Ovary (tissue), 7 donors: ENCODE measurements at regions not wholly inside any gene's neighbourhood (a gene's known extent, or its start where the extent isn't known, plus 50 kb on each side); places are given as distances from the start of the nearest gene placed in this dataset.
"Not testable (repeated sequence)": the region's sequence is repeated elsewhere in the genome, so short reads cannot be mapped to it uniquely, and the experiment has no call there.

Experiments
- DNase-seq, 5 donors: peaks; one replicate each; pipeline ENCODE4 v3.0.0-alpha.2; 2019 to 2020
- H3K27ac ChIP-seq, 2 donors: fragments of 200-600 bp; one replicate each; pipeline versions ENCODE4 v1.5.1 to v1.8.0; 2019 to 2022
- H3K27me3 ChIP-seq: fragments of 200-600 bp; one replicate; pipeline ENCODE4 v1.8.0; 2022
- H3K36me3 ChIP-seq: fragments of 200-600 bp; sonication (generic); one replicate; pipeline ENCODE4 v1.5.1; 2019
- H3K4me1 ChIP-seq: one replicate; pipeline ENCODE4 v1.8.1; 2013; ENCODE audit warnings: mild to moderate bottlenecking, moderate library complexity; ENCODE audit not compliant: insufficient read depth
- H3K4me3 ChIP-seq: fragments of 200-600 bp; sonication (generic); one replicate; pipeline ENCODE4 v1.5.1; 2017
- H3K9me3 ChIP-seq, 2 donors: fragments of 200-600 bp in 1 of 2; sonication (generic) in 1 of 2; one replicate each; pipeline versions ENCODE4 v1.5.1 to v1.8.1; 2013 to 2019; ENCODE audit warnings: mild to moderate bottlenecking in 1 of 2, moderate library complexity in 1 of 2
- CTCF ChIP-seq, 3 donors: fragments of 450-650 bp in 2 of 3; fragments of 200-600 bp in 1 of 3; IDR thresholded peaks; one replicate each; pipeline versions ENCODE4 v1.5.1 to v1.8.0; 2016 to 2022; ENCODE audit warnings: antibody characterized with exemption in 3 of 3, mild to moderate bottlenecking in 1 of 3
- EP300 ChIP-seq: sonication (generic); formaldehyde crosslinking; IDR thresholded peaks from one replicate; pipeline ENCODE4 v1.6.1; 2017; ENCODE audit warnings: antibody characterized with exemption
- POLR2A ChIP-seq: fragments of 450-650 bp; IDR thresholded peaks from one replicate; pipeline ENCODE4 v1.6.1; 2017; ENCODE audit warnings: antibody characterized with exemption, mild to moderate bottlenecking, moderate library complexity
- WGBS, 3 donors: extraction: QIAGEN DNeasy Blood & Tissue Kit in 1 of 3; methylation state at CpG; one replicate each; pipeline versions ENCODE4 v1.1.5 to v1.1.7; 2013 to 2017; 5-methylcytosine and 5-hydroxymethylcytosine counted together
- intact Hi-C, 4 donors: fragments of 100-400 bp; cut with DNase I; formaldehyde crosslinking; loops; one replicate each; pipeline versions ENCODE4 v1.11.0 to v1.15.1; 2022 to 2023
- donor health status: DM: no; HTN: no; CAD: no; lungs with moderate emphysema.
- donor health status: DM: no; HTN: no; CAD: no.
- donor health status: Bipolar disorder and iron deficiency.
- donor health status: DM: no; HTN: no; CAD: no.
- donor health status: DM: yes; HTN: yes; CAD: no.

GRCh38 chr4:123529278-123529568 lies 132.6 kb downstream of the SPRY1 start:
- DNase-seq = no peak
- Histone ChIP-seq H3K27ac (no peak overlapping the region), H3K4me1 (no peaks in the 10 kb centered on the region), H3K27me3 (no peaks in the 10 kb centered on the region), H3K4me3 (no peak overlapping the region), H3K9me3 (no peaks in the 10 kb centered on the region), H3K36me3 (no peaks in the 10 kb centered on the region)
- 83 to 85% (median 84%) methylated on average over 2 of the region's 2 CpGs for WGBS, 3 donors
- intact Hi-C loops = no loop called here
- TF ChIP-seq POLR2A = no peak
- TF ChIP-seq EP300 = no peak
- no peak for TF ChIP-seq CTCF (IDR thresholded peaks at IDR 0.05)

- Histone ChIP-seq H3K4me1 (no peaks in the 10 kb centered on the region), H3K27me3 (no peaks in the 10 kb centered on the region), H3K27ac (no peak overlapping the region), H3K4me3 (no peak overlapping the region), H3K9me3 (no peaks in the 10 kb centered on the region), H3K36me3 (no peaks in the 10 kb centered on the region)
- no peak for TF ChIP-seq CTCF (IDR thresholded peaks at IDR 0.05)
- no peak for TF ChIP-seq POLR2A
- no peak for TF ChIP-seq EP300
- intact Hi-C loops = no loop called here
- no peak for DNase-seq
- WGBS, 3 donors = 91 to 95% (median 93%) methylated on average over 3 of the region's 3 CpGs
Measured at GRCh38 chr4:123530357-123530756, 133.8 kb downstream of the SPRY1 start.

GRCh38 chr4:123535037-123535748 lies 138.6 kb downstream of the SPRY1 start:
- Histone ChIP-seq H3K27me3 (no peaks in the 10 kb centered on the region), H3K27ac (no peak overlapping the region), H3K9me3 (no peaks in the 10 kb centered on the region), H3K4me1 (no peaks in the 10 kb centered on the region), H3K4me3 (no peak overlapping the region), H3K36me3 (no peaks in the 10 kb centered on the region)
- TF ChIP-seq POLR2A = no peak
- intact Hi-C loops = no loop called here
- WGBS, 3 donors = 86 to 90% (median 89%) methylated on average over 1 of the region's 1 CpG
- DNase-seq = no peak

- Histone ChIP-seq H3K9me3 (no peaks in the 10 kb centered on the region), H3K27ac (no peak overlapping the region), H3K4me1 (no peaks in the 10 kb centered on the region), H3K4me3 (no peak overlapping the region), H3K36me3 (no peaks in the 10 kb centered on the region), H3K27me3 (no peaks in the 10 kb centered on the region)
- DNase-seq = no peak
- intact Hi-C loops = no loop called here
- 87 to 91% (median 90%) methylated on average over 6 of the region's 6 CpGs for WGBS, 3 donors
- TF ChIP-seq EP300 (no peak), CTCF (IDR thresholded peaks at IDR 0.05) (no peak), POLR2A (no peak)
Measured at GRCh38 chr4:123536225-123536624, 139.6 kb downstream of the SPRY1 start.

GRCh38 chr4:123537906-123538402 lies 141.4 kb downstream of the SPRY1 start:
- H3K9me3 ChIP-seq, H3K4me3 ChIP-seq, DNase-seq, intact Hi-C loops, H3K36me3 ChIP-seq, H3K27me3 ChIP-seq, H3K27ac ChIP-seq, H3K4me1 ChIP-seq: not testable (repeated sequence)
- 94 to 98% (median 96%) methylated on average over 37 to 39 of the region's 39 CpGs for WGBS, 3 donors
